GM19438 (cell line): ENCODE measurements at regions not wholly inside any gene's neighbourhood (a gene's known extent, or its start where the extent isn't known, plus 50 kb on each side); places are given as distances from the start of the nearest gene placed in this dataset.

Experiments
- ATAC-seq: cut with Tn5 transposase; IDR thresholded peaks from one replicate; pipeline ENCODE4 v1.9.1; 2021; ENCODE audit warnings: low read depth; ENCODE audit not compliant: unreplicated experiment

DNA sequence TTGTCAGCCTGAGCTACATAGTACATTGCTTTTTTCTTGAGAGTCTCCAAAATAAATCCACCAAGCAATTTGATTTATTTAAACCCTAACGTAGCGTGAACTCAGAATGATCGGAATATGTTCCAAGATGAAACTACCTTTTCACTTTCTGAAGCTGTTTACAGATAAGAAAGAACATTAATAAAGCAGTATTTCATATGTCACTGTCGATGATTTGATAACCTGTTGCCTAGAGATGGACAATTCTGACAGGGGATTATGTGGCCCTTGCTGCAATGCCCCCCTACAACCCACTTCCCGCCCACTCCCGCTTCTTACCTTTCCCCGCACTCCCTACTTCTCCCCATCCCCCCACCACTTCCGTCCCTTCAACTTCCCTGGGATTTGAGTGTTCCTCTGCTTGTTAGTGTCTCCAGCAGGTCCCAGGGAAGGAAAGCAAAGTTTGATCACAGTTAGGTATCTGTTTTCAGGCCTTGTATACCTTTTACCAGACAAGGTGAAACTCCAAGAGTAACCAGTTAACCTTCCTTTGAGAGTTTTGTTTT, 229.2 kb upstream of the HMGA2 start:
- no peak for ATAC-seq

DNA sequence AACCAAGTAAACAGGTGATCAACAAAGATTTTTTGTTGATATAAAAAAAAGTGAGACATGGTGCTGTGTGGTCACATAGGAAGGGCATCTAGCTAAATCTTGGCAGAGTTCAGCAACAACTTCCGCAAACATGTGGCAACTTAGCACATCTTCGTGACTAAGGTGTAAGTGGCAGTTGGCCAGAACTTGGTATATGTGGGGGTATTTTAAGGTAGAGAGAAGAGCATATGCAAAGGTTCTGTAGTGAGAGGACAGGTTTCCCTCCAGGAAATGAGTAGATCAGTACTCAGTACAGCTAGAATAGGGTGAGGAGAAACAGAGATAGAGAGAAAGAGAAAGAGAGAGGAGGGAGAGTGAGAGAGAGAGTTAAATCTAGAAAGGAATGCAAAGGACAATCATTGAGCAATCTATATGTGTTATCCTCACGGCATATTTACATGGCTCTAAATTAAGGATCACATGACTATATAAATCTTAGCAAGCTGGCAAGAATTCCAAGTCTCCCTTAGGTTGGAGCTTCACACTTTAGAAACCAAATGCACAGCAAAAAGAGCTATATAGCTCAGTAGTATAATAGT, 227.7 kb upstream of the HMGA2 start:
- ATAC-seq = no peak

DNA sequence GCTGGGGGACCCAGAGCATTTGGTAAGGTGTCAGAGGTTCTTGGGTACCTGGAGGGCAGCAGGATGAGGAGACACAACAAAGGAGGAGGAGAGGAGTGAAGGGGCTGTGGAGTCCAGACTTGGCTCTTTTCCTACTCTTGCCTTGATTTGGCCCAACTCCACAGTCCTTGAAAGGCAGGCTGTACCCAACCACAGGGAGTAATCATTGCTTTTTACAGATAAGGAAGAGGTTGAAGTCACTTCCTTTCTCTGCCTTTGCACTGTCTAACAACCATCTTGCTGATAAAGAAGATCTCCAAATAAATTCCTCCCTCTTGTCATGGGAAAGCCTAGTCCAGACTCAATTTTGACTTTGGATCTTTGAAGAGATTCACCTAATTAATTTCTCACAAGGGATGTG, 226.8 kb upstream of the HMGA2 start:
- no peak for ATAC-seq

DNA sequence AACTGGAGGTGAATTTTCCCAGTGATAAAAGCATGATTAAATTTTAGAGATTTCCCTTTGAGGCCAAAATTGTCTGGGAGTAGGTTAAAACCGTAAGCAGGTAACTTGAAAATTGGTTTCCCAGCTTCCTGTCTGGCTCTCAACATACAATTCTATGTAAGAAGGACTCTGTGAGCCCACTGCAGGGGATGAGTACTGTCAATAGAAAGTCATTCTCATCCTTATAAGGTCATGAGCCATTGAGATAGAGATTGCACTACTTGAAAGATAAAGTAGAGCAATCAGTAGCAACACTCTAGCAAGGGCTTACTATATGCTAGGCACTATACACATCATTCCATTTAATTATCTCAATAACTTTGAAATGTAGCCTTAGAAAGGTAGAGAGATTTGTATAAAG, 225.6 kb upstream of the HMGA2 start:
- no peak for ATAC-seq

DNA sequence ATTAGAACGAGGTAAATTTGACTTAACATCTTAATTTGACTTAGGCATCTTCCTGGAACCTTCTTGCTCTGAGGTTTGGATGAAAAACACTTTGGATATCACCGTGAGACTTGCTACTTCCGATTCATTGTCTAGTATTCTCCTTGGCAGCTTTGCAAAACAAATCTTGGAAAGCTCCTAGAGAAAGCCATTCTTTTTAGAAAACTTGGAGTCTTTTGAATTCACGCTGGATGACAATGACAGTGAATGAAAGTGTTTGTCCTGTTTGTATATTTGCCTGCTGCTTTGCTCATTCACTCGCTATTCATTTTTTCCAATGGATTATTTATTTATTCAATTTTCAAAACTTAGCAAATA, 222.1 kb upstream of the HMGA2 start:
- no peak for ATAC-seq

DNA sequence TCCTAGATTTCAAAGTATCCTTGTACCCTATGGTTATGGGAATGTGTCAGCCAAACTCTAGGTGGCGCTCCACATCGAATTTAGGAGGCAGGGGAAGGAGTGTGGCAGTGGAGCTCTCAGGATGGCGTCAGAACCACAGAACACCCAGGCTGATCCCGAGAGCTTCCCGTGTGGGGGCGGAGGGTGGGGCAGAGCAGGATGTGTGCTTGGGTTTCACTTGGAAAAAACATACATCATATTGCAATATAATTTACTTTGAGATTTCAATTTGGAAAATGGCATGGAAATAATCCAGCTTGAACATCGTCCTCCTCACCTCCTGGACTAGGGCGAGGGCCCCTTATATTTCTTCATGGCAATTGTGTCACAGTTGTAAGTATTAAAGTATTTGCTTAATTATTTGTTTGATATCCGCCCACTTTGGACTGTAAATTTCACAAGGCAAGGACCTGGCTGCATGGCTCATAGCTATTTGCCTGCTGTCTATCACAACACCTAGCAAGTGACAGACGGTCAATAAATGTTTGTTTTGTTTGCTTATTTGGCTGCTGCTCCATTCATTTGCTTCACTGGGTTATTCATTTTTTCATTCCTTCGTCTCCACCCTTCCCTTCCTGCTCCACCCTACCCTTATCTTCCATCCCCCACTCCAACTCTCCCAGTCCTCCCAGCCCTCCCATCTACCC, 221.5 kb upstream of the HMGA2 start:
- peak; percentile 80 for ATAC-seq

DNA sequence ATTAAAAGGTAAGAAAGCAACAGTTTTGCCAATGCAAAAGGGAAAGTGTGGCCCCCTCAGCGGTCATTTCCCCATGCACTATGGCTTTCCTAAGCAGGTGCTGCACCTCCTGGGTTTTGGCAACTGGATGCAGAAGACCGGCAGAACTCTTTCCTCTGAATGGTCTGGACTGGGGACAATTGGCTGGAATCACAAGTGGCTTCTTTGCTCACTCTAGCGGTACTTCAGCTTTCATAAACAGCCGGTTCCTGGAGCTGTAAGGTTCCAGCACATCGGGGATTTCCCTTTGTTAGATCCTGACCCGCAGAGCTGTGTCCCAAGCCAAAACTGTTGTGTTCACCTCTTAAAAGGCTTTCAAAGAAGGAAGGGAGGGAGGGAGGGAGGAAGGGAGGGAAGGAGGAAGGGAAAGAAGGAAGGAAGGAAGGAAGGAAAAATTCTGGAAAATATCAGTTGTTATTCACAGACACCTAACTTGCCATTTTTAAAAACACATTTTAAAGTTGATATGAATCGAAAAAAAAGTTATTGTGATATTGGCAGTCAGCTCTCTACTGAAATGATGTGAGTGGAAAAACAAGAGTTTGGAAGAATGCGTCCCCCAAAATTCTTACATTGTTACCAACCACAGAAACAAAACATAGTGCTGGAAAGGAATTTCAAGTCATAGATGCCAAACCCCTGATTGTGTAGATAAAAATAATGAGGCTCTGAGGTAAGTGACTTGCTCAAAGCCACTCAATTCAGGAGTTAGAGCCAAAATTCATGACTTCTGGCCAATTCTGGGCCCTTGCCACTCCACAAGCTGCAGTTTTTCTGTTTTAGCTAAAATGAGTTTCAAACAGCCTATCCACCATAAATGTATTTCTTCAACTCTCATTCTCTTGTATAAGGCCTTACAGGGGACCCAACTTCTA, 220.6 kb upstream of the HMGA2 start:
- no peak for ATAC-seq

DNA sequence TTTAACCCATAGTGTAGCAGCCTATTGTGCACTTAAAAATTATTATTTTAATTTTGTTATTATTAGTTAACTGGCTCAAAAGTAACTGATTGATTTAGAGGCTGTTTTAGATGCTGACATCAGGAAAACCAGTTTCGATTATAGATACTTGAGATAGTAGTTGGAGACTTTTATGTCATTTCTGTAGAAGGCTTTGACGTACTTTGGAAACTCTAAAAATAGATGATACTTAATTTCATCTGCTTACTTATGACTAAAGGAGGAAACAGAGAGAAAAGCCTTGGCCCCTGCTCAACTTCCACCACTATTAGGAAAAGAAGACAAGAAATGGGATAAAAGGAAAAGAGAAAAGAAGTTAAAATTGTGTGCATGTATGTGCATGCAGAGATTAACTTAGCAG, 219.3 kb upstream of the HMGA2 start:
- no peak for ATAC-seq

DNA sequence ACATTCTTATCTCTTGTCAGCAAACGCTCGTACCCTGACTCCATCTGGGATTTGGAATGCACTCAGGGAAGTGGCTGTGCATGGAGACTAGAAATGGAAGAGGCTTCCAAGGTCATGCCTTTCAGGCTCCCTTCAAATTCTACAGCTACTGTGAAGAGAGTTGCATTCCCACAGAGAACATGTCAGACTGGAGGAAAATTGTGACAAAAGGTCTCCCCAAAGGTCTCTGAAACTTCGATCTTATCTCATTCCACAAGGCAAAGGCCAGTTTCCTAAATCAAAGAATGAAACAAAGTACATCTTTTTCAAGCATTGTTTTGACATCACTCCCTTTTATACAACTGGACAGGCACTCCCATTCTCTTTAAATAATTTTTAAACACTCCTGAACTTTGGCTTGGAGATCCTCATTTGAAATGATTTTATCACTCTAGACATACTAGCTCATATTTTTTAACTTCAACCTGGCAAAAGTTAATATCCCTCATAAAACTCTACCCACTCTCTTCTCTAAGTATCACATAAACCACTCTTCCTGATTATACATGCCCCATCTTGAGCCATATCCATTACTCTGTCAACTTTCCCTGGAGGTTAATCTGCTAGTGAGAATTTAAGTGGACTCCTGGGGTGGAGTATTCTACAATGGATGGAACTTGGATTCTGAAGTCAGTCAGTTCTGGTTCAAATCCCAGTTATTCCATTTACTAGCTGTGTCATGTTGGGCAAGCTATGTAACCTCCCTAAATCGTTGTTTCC, 218.1 kb upstream of the HMGA2 start:
- no peak for ATAC-seq

DNA sequence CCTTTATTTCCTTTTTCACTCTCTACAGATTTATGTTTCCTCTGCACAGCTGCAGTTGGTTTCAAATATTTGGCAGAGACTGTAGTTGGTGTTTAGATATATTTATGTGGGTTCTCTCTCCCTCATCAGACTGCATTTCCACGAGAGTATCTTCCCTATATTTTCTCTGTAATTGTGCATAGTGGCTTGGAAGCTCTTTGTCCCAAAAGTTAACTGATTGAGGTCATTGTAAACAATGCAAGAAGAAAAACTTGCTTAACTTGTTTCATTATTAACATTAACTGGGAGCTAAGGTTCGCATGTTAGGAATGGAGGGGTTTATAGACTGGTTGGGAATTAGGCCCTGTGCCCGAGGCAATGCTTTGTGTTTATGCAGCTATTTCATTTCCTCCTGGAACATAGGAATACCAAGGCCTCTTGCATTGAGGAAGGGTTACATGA, 216.9 kb upstream of the HMGA2 start:
- ATAC-seq = no peak

DNA sequence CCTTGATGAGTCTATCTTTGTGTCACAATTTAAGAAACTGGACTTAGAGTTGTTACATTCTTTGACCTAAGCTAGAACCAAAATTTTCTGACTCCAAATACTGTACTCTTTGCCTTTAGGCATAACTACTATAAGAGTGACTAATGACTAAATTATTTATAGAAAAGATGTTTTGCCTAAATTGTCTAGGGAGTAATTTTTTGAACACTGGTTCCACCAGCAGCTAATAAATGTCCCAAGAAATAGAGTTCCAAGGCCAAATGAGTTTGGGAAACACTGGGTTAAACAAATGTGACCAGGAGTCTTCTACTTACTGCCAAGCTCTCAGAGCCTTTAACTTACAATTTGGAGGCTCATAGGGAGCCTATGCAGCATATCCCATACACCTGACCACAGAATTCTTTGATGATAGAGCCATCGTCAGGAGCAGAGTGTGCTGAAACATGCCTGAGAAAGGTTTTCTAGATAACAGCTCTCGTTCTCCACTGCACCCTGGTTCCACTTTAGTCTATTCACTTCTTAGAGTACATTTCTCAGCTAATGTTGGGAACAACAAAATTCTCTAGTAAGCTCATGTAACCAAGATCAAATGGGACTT, 215.9 kb upstream of the HMGA2 start:
- ATAC-seq = no peak

DNA sequence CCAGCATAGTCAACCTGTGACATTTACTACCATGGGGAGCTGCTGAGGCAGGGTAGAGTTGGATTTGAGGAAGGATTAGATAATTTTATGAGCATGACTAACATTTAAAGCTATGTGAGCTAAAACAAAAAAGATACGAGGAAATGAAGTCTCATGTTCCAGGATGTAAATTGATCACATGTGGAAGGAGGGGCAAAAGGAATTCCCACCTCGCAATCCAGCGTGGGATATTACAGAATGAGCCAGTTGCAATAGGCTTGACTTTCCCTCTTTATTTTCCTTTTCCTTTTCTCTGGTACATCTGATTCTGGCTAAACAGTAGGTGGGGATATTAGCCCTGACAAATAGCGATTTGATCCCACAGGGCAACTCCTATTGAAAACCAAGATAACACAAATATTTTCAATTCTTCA, 214.9 kb upstream of the HMGA2 start:
- no peak for ATAC-seq

DNA sequence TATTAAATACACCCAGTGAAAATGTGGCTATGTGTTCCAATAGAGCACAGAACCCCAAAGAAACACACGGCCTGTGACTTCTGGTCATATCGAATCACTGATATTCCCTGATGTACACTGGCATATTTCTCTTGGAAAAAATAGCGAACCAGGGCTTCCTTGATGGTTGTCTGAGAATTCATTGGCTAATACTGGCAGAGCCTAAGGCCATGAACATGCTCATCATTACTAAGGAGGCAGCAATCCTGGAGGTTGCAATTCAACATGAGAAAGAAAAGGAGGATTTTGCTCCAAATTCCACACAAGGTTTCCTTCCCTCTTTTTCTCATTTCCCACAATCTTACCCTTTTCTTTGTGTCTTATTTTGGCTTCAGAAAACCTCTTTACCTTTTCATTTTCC, 212.9 kb upstream of the HMGA2 start:
- no peak for ATAC-seq

DNA sequence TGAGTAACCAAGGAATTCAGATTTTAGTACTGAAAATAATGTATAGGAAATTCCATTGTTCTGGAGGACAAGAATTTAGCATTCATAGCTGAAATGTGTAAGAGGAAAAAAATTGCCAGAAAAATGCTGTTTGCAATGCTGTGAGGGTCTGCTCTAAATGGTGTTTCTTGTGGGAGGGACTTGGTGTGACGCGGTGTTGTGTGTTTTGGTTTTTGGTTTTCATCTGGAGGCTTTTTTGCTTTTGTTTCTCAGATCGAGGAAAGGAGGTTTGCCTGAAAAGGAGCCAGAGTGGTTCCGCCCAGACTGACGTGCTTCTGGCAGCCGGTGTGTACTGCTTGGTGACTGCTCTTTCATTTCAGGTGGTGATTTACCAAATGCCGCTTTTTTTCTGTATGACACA, 211.8 kb upstream of the HMGA2 start:
- ATAC-seq = no peak

DNA sequence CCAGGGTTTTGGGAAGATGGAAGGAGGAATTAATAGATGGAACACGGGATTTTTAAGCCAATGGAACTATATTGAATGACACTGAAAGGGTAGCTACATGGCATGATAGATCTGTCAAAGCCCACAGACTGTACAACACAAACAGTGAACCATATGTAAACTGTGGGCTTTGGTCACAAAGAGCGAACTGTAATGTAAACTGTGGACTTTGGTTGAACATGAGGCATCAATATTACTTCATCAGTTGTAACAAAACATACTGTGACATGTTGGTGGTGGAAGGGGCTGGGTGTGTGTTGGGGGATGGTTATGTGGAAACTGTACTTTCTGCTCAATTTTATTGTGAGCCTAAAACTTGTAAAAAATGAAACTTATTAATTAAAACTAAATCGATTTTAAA, 210.6 kb upstream of the HMGA2 start:
- no peak for ATAC-seq

DNA sequence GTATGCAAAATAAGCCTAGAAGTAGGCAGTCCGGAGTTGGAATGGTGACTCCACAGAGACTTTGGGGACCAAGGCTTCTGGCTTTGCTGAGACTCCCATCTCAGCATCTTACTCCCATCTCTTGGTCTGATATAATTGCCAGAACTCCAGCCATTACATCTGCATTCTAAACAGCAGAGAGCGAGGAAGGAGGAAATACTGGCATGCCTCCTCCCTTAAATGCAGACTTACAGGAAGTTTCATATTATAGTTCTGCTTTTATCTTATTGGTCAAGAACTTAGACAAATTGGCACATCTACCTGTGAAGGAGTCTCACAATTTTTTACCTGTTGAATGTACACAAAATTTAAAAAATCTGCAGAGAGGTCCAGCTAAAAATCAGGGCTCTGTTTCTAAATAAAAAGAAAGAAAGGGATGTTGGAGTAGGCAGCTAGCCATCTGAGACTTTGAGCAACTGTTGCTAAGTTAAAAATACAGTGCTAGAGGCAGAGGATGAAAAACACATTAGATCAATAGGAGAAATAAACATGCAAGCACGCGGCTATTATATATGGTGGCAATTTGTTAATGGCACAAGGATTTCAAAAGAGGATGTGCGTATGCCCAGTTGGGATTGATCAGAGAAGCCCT, 209.9 kb upstream of the HMGA2 start:
- no peak for ATAC-seq

DNA sequence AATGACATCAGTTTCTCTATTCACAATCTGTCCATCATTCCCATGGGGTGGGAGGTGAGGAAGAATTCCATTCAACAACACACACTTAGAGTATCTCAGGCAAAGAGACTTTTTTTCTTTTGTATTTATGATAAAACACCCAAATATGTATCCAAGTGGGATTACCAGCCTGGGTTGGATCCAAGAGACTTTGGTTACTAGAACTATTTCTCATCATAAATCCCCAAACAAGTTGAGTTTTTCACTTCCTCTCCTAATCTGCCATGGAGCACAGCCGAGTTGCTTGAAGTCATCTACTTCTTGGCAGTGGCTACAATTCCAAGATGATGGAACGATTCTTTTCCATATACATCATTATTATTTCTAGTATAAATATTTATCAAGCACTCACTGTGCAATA, 209.2 kb upstream of the HMGA2 start:
- no peak for ATAC-seq

DNA sequence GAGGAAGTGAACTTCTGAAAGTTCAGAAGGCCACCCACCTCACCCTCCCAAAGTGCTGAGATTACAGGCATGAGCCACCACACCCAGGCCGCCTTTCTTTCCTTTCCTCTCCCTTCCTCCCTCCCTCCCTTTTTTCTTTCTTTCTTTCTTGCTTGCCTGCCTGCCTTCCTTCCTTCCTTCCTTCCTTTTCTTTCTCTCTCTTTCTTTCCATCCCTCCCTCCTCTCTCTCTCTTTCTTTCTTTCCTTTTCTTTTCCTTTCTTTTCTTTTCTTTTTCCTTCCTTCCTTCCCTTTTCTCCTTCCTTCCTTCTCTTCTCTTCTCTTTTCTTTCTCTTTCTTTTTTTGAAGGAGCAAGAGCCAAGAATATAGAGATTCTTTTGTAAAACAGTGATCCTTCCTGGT, 208.3 kb upstream of the HMGA2 start:
- no peak for ATAC-seq

DNA sequence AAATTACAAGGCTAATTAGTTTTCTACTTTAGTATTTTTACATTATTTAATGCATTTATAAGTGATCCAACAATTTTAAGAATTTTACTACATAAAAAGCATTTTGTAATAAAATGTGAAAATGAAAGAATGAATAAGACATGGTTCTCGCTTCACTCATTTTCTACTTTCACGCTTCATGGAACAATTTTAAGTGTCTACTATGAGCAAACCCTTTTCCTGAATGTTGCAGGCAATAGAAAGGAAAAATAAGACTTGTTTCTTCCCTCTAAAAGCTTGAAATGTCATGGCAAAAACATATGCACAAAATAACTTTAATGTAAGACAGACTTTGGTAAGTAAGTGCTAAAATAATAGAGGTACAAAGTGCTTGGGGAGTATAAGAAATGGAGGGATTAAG, 205.7 kb upstream of the HMGA2 start:
- no peak for ATAC-seq

DNA sequence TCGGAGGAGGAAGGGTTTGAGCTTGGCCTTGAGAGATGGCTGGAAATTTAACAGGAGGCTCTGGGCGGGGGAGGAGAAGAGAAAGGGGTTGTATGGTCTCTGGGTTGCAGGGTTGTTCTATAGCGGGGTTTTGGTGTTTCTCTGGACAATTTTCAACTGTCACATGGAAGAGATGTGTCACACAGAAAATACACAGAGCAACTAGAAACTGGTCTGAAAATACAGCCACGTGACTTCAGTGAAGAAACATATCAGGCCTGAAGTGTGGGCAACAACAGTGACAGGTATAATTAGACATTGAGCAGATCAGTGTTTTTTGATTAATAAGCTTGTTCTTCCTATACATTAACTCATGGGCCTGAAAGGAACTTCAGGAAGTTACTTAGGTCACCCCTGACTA, 205.3 kb upstream of the HMGA2 start:
- ATAC-seq = no peak
